Hypothalamus (tissue), 51 donors: ENCODE measurements at regions not wholly inside any gene's neighbourhood (a gene's known extent, or its start where the extent isn't known, plus 50 kb on each side); places are given as distances from the start of the nearest gene placed in this dataset.
A peak's percentile ranks its signal among the peaks of the same experiment; 100 is the strongest.
"Not testable (repeated sequence)": the region's sequence is repeated elsewhere in the genome, so short reads cannot be mapped to it uniquely, and the experiment has no call there.

Experiments used
- DNase-seq, 51 donors: peaks; one replicate each; lab custom pipeline; 2025; lab: John Stamatoyannopoulos, UW

DNA sequence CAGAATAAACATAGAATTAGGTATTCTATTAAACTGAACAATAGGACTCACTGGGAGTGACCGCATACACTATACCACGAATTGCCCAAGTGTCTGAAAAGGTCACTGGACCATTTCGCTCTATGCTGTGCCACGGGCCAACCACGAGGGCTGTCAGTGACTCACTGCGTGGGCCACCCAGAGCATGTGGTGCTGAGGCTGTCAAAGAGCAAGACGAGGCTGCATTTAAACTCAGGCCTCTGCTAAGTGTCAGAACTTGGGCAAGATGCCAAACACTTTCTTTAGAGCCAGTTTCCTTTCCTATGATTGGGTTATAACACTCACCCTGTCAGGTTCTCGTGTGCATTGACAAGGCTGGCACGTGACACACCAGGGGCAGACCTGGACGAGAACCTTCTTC, 97.5 kb downstream of the SH3YL1 start:
- DNase-seq, result no peak

GRCh38 chr2:165530-165929, 98.3 kb downstream of the SH3YL1 start:
- no peak for DNase-seq

DNA sequence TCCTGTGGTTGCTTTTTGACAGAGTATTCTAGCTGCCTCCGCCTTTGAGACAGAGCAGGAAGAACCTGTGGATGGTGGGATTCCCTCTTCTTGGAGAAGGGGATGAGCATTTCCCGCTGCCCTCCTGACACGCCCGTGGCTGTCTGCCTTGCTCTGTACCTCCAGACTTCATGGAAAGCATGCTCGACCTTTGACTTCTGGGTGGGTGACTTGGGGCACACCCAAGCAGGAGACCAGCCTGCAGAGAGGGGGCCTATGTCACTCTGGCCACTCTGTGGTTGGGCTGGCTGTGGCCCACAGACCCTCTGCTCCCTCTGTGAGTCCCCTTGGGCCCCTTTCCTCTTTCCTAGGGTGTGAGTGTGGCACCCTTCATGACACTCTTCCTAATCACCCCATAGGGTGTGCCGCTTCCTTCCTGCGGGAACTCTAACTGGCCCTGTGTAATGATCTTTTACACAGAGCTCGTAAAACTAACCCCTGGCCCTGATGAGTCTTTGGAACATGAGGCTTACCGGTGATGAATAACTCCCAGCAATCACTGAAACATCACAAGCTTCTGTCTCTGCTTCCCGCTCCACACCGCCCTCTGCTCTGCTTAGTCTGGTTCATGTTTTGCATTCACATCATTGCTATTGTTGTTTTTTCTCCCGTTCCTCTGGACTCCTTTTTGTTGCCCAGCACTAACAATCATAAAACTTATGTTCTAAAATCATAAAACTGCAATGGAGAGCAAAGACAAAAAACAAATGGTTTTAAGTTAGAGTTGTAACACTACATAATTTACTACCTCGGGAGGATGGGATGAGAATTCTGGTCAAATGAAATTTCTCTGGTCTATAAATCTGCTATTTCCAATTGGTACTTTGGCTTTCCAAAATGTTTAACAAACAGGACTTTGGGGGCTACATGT, 101.1 kb downstream of the SH3YL1 start:
- no peak for DNase-seq

DNA sequence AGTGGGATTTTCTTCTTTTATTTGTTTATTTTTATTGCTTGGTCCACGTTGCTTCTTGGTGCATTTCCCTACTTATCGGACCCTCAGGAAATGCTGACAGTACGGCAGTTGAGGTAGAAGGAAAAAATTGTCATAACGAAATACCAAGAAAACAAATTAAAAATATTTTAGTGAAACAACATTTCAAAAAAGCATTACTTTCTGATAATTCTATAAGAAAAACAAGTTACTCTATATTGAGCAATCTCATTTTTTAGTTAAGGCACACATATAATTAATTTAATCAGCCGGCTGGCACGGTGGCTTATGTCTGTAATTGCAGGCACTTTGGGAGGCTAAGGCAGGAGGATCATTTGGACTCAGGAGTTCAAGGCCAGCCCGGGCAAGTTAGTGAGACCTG, 102.1 kb downstream of the SH3YL1 start:
- DNase-seq, result no peak

DNA sequence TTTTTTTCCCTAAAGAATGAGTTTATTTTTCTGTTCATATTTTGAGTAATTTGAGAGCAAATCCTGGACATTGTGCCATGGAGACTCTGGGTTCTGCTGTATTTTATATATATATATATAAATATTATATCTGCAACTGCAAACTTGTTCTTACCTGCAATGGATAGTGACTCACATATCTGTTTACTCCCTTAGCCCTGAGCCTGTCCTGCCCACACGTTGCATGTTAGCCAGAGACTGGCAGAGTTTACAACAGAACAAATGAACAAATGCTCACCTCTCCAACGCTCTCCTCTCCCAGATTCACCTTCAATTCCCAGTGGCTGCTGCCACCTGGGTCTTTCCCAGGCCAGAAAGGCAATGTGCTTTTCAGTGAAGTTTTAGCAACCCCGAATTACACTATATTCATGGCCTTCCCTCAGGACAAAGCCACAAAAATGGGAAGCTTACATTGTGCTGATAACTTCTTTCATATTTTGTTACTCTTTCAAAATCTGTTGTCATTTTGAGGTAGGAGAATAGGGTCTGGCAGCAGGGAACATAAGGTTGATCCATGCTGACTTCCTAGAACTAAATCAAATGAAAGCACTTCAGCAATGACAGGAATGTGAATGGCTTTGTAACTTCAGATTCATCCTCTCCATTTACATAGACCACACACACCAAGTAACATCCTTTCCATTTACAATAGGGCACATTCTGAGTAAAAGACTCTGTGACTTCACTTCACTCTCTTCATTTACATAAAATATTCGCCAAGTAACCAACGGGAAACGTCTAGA, 105.4 kb upstream of the FAM110C start:
- no peak for DNase-seq

DNA sequence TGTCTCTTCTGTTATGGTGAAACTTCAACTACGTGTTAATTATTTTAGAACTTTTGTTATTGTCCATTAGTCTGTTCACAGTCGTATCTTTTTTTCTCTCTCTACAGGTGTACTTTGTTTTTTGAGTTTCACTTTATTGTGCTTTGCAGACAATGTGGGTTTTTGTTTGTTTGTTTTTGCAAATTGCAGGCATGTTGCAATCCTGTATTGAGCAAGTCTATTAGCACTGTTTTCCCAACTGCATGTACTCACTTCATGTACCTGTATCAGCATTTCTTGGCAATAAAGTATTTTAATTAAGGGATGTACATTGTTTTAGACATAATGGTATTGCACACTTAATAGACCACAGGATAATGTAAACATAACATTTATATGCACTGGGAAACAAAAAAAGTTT, 99.1 kb upstream of the FAM110C start:
- DNase-seq, result no peak

DNA sequence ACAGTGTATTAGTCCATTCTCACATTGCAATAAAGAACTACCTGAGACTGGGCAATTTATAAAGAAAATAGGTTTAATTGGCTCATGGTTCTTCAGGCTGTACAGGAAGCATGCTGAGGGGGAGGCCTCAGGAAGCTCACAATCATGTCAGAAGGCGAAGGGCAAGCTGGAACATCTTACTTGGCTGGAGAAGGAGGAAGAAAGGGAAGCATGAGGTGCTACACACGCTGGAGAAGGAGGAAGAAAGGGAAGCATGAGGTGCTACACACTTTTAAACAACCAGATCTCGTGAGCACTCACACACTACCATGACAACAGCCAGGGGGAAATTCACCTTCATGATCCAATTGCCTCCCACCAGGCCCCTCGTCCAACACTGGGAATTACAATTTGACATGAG, 95.3 kb upstream of the FAM110C start:
- DNase-seq, result no peak

GRCh38 chr2:136666-137065, 90.4 kb upstream of the FAM110C start:
- no peak for DNase-seq

GRCh38 chr2:133675-134593, 87.6 kb upstream of the FAM110C start:
- DNase-seq, result peak in 1 of 51 donors; percentile 52

DNA sequence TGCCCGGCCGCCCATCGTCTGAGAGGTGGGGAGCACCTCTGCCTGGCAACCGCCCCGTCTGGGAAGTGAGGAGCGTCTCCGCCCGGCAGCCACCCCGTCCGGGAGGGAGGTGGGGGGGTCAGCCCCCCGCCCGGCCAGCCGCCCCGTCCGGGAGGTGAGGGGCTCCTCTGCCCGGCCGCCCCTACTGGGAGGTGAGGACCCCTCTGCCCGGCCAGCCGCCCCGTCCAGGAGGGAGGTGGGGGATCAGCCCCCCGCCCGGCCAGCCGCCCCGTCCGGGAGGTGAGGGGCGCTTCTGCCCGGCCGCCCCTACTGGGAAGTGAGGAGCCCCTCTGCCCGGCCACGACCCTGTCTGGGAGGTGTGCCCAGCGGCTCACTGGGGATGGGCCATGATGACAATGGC, 80.5 kb upstream of the FAM110C start:
- not testable (repeated sequence) for DNase-seq

DNA sequence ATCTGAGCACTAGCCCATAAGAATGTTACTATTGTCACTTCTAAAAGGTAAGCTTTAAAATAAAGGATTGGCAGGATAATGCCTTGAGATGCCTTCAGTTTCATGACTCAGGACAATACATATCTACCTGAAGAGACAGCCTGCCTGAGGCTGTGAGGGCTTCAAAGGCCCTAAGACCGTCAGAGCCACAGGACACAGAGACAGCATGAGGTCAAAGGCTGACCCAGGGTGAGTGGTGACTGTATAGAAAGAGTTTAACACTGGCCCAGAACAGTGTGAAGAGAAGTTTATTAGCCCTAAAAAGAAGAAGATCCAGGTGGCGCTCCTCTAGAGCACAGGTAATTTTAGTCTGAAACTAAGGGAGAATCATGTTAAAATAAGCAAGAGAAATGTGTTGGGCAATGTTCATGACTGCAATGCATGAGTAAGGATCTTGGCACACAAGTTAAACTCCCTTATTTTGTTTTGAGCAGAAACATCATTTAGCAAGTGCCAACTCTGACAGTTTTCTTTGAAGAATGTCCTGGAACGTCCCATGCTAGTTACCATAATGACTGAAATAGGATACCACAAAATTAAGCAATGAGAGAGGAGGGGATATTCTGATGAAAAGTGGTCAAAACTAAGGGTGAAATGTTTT, 78.1 kb upstream of the FAM110C start:
- DNase-seq, result no peak

DNA sequence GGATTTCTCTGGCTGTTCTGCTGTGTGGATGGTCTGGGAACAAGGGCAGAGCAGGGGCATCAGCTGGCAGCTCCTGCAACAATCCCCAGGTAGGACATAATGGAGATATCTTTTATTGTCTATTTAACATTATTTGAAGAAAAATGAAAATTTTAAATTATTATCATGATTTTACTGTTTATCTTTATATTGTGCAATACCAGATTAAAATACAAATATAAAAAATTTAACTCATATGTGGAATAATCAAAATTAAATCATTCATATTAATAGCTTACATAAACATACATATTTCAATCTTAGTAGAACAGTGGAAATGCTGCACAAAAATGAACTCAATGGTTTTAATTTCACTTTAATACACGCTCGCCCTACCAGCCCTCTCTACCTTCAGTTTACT, 70.6 kb upstream of the FAM110C start:
- DNase-seq, result no peak

GRCh38 chr2:115303-115702, 69.0 kb upstream of the FAM110C start:
- no peak for DNase-seq

DNA sequence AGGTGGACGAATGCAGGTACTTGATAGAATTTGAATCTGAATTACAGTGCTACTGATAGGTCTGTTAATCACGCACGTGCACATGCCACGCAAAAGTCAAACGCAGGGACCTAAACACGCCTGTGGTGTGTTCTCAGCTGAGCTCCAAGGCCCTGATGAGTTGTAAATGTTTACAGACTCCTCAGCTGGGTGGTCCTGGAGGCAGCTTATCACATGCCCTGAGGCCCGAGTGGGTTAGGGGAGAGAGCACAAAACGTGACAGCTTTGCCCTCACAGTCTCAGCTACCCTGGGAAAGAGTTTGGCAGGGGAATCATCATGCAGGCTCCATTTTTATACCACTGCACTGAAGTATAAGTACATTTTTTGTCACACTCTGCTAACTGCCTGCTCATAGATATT, 68.3 kb upstream of the FAM110C start:
- no peak for DNase-seq

- DNase-seq, result no peak
Observed at GRCh38 chr2:109998-110397, 63.7 kb upstream of the FAM110C start.

GRCh38 chr2:108920-109809, 62.9 kb upstream of the FAM110C start:
- no peak for DNase-seq

DNA sequence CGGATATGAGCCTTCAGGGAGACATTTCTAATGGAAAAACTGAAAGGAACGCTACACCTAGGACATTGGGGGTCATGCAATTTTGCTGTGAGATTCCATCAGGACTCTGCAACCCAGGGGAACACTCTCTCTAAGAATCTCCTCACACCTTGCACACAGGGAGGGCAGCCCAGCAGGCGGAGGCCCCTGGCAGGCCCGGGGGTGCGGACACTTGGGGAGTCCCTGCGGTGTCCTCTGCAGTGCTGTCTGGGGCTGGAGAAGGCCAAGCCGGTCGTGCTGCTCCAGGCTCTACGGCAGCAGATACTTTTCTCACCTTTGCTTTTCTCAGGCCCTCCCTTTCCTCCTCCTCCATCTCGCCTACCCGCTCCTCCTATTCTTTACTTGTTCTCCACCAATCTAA, 54.7 kb upstream of the FAM110C start:
- no peak for DNase-seq
